Breast epithelium (tissue), 4 donors: ENCODE measurements at regions not wholly inside any gene's neighbourhood (a gene's known extent, or its start where the extent isn't known, plus 50 kb on each side); places are given as distances from the start of the nearest gene placed in this dataset.

Experiments used
- DNase-seq, 2 donors: peaks; one replicate each; pipeline ENCODE4 v3.0.0-alpha.2; 2019; ENCODE audit warnings: low spot score in 2 of 2
- H3K27ac ChIP-seq, 2 donors: fragments of 200-600 bp; sonication (generic) in 1 of 2; one replicate each; pipeline ENCODE4 v1.5.1; 2016 to 2019; ENCODE audit warnings: mild to moderate bottlenecking in 1 of 2
- H3K27me3 ChIP-seq, 2 donors: fragments of 200-600 bp; sonication (generic) in 1 of 2; one replicate each; pipeline versions ENCODE4 v1.5.1 to v1.6.0; 2017 to 2019; ENCODE audit warnings: control low read depth in 1 of 2, mild to moderate bottlenecking in 1 of 2
- H3K36me3 ChIP-seq: fragments of 200-600 bp; one replicate; pipeline ENCODE4 v1.5.1; 2019
- H3K4me1 ChIP-seq, 2 donors: fragments of 200-600 bp; sonication (generic); one replicate each; pipeline ENCODE4 v1.5.1; 2016 to 2019; ENCODE audit warnings: control low read depth in 1 of 2
- H3K4me3 ChIP-seq, 3 donors: fragments of 200-600 bp; sonication (generic); 1 replicate in 2 of 3; 2 replicates in 1 of 3; pipeline ENCODE4 v1.5.1; 2016 to 2019; ENCODE audit warnings: mild to moderate bottlenecking in 3 of 3, moderate library complexity in 2 of 3
- H3K9me3 ChIP-seq, 2 donors: fragments of 200-600 bp; sonication (generic) in 1 of 2; one replicate each; pipeline ENCODE4 v1.5.1; 2016 to 2019; ENCODE audit warnings: control low read depth in 1 of 2
- CTCF ChIP-seq, 3 donors: fragments of 450-650 bp; IDR thresholded peaks; one replicate each; pipeline ENCODE4 v1.5.1; 2016 to 2017; ENCODE audit warnings: antibody characterized with exemption in 3 of 3, mild to moderate bottlenecking in 3 of 3, moderate library complexity in 3 of 3
- POLR2A ChIP-seq: fragments of 450-650 bp; IDR thresholded peaks from one replicate; pipeline ENCODE4 v1.6.1; 2016; ENCODE audit warnings: antibody characterized with exemption, mild to moderate bottlenecking, moderate library complexity
- POLR2AphosphoS5 ChIP-seq, 3 donors: sonication (generic); formaldehyde crosslinking; IDR thresholded peaks; one replicate each; pipeline ENCODE4 v1.6.1; 2017; ENCODE audit warnings: antibody characterized with exemption in 3 of 3
- intact Hi-C: fragments of 100-400 bp; cut with DNase I; formaldehyde crosslinking; loops from one replicate; pipeline ENCODE4 v1.15.1; 2023; ENCODE audit warnings: low total_unique reads

GRCh38 chr2:36271266-36271665, 84.3 kb upstream of the CRIM1 start:
- H3K9me3 ChIP-seq, result peaks cover 6 to 12% of the 10 kb centered on the region in 2 donors
- H3K27ac ChIP-seq, result no peak overlapping the region
- no peak for DNase-seq
- H3K36me3 ChIP-seq, result no peaks in the 10 kb centered on the region
- H3K4me1 ChIP-seq, result no peaks in the 10 kb centered on the region
- no peak overlapping the region for H3K4me3 ChIP-seq
- TF ChIP-seq POLR2A, result no peak
- no peak for TF ChIP-seq POLR2AphosphoS5 (IDR thresholded peaks at IDR 0.05)
- TF ChIP-seq CTCF (IDR thresholded peaks at IDR 0.05), result no peak
- no peaks in the 10 kb centered on the region for H3K27me3 ChIP-seq
- intact Hi-C loops, result no loop called here

- no peak for DNase-seq
- H3K4me3 ChIP-seq, result no peak overlapping the region
- no peak overlapping the region for H3K27ac ChIP-seq
- TF ChIP-seq CTCF (IDR thresholded peaks at IDR 0.05) (no peak), POLR2A (no peak), POLR2AphosphoS5 (IDR thresholded peaks at IDR 0.05) (no peak)
- no peaks in the 10 kb centered on the region for H3K36me3 ChIP-seq
- H3K27me3 ChIP-seq, result no peaks in the 10 kb centered on the region
- intact Hi-C loops, result no loop called here
- H3K4me1 ChIP-seq, result no peaks in the 10 kb centered on the region
- peaks cover 9 to 12% of the 10 kb centered on the region in 2 donors for H3K9me3 ChIP-seq
Observed at GRCh38 chr2:36270758-36271157, 84.8 kb upstream of the CRIM1 start.

GRCh38 chr2:36267194-36267593, 88.4 kb upstream of the CRIM1 start:
- DNase-seq, result no peak
- intact Hi-C loops, result no loop called here

GRCh38 chr2:36266536-36267121, 88.9 kb upstream of the CRIM1 start:
- no peaks in the 10 kb centered on the region for H3K4me1 ChIP-seq
- intact Hi-C loops, result no loop called here

More at GRCh38 chr2:36267194-36267593, 88.4 kb upstream of the CRIM1 start:
- H3K27me3 ChIP-seq, result no peaks in the 10 kb centered on the region
- H3K9me3 ChIP-seq, result peaks cover 9 to 12% of the 10 kb centered on the region in 2 donors
- no peak for TF ChIP-seq POLR2A
- TF ChIP-seq POLR2AphosphoS5 (IDR thresholded peaks at IDR 0.05), result no peak
- no peak for TF ChIP-seq CTCF (IDR thresholded peaks at IDR 0.05)
- no peaks in the 10 kb centered on the region for H3K36me3 ChIP-seq
- no peak overlapping the region for H3K4me3 ChIP-seq
- H3K27ac ChIP-seq, result no peak overlapping the region
- no peaks in the 10 kb centered on the region for H3K4me1 ChIP-seq

More at GRCh38 chr2:36266536-36267121, 88.9 kb upstream of the CRIM1 start:
- TF ChIP-seq POLR2A (no peak), POLR2AphosphoS5 (IDR thresholded peaks at IDR 0.05) (no peak), CTCF (IDR thresholded peaks at IDR 0.05) (no peak)
- Histone ChIP-seq H3K36me3 (no peaks in the 10 kb centered on the region), H3K9me3 (peaks cover 9 to 12% of the 10 kb centered on the region in 2 donors), H3K4me3 (no peak overlapping the region), H3K27me3 (no peaks in the 10 kb centered on the region), H3K27ac (no peak overlapping the region)
- DNase-seq, result no peak
